GM19238 (cell line): ENCODE measurements at regions not wholly inside any gene's neighbourhood (a gene's known extent, or its start where the extent isn't known, plus 50 kb on each side); places are given as distances from the start of the nearest gene placed in this dataset.

ENCODE experiments used
- DNase-seq: peaks from one replicate; pipeline ENCODE4 v3.0.0; 2011; ENCODE audit warnings: low spot score; ENCODE audit not compliant: insufficient read length

GRCh38 chr15:62737551-62737950, 305.0 kb upstream of the TPM1 start:
- no peak for DNase-seq

- no peak for DNase-seq
These were observed 303.5 kb upstream of the TPM1 start for GRCh38 chr15:62739082-62739481.

- DNase-seq: no peak
These were observed 303.0 kb upstream of the TPM1 start for GRCh38 chr15:62739507-62739906.

GRCh38 chr15:62740141-62741004, 302.2 kb upstream of the TPM1 start:
- DNase-seq: no peak

GRCh38 chr15:62741106-62741505, 301.4 kb upstream of the TPM1 start:
- DNase-seq: no peak

- peak; percentile 53 for DNase-seq
These were observed 300.0 kb upstream of the TPM1 start for GRCh38 chr15:62742409-62743171.

- DNase-seq: no peak
These were observed 296.8 kb upstream of the TPM1 start for GRCh38 chr15:62745621-62746225.

- no peak for DNase-seq
These were observed 294.4 kb upstream of the TPM1 start for GRCh38 chr15:62748196-62748595.

- no peak for DNase-seq
These were observed 293.3 kb upstream of the TPM1 start for GRCh38 chr15:62749036-62749815.

- DNase-seq: no peak
These were observed 292.1 kb upstream of the TPM1 start for GRCh38 chr15:62750471-62750870.

- DNase-seq: no peak
These were observed 289.7 kb upstream of the TPM1 start for GRCh38 chr15:62752657-62753517.

GRCh38 chr15:62753518-62754221, 288.9 kb upstream of the TPM1 start:
- DNase-seq: no peak

- DNase-seq: no peak
These were observed 286.1 kb upstream of the TPM1 start for GRCh38 chr15:62756326-62756994.

GRCh38 chr15:62756995-62757360, 285.6 kb upstream of the TPM1 start:
- no peak for DNase-seq

GRCh38 chr15:62757535-62757934, 285.0 kb upstream of the TPM1 start:
- DNase-seq: no peak

GRCh38 chr15:62758126-62758951, 284.2 kb upstream of the TPM1 start:
- DNase-seq: no peak

GRCh38 chr15:62758952-62759349, 283.6 kb upstream of the TPM1 start:
- DNase-seq: no peak

- no peak for DNase-seq
These were observed 282.0 kb upstream of the TPM1 start for GRCh38 chr15:62760538-62760937.
